SK-N-DZ (cell line): ENCODE measurements at regions not wholly inside any gene's neighbourhood (a gene's known extent, or its start where the extent isn't known, plus 50 kb on each side); places are given as distances from the start of the nearest gene placed in this dataset.

Experiments
- DNase-seq: peaks from one replicate; pipeline ENCODE4 v3.0.0-alpha.2; 2015; ENCODE audit warnings: low spot score

GRCh38 chr5:167448376-167448775 is 843.1 kb upstream of the WWC1 start:
- DNase-seq, result no peak

GRCh38 chr5:167451076-167451475 is 840.4 kb upstream of the WWC1 start:
- peak; percentile 49 for DNase-seq

GRCh38 chr5:167452136-167452535 is 839.3 kb upstream of the WWC1 start:
- DNase-seq, result no peak

GRCh38 chr5:167453246-167454030 is 838.0 kb upstream of the WWC1 start:
- DNase-seq, result no peak

- no peak for DNase-seq
These were observed 833.0 kb upstream of the WWC1 start for GRCh38 chr5:167458412-167458811.

- no peak for DNase-seq
These were observed 830.9 kb upstream of the WWC1 start for GRCh38 chr5:167460449-167461020.

- no peak for DNase-seq
These were observed 827.5 kb upstream of the WWC1 start for GRCh38 chr5:167463939-167464338.

- DNase-seq, result no peak
These were observed 824.5 kb upstream of the WWC1 start for GRCh38 chr5:167466992-167467391.

GRCh38 chr5:167472566-167473108 is 818.8 kb upstream of the WWC1 start:
- DNase-seq, result no peak

- DNase-seq, result no peak
These were observed 813.3 kb upstream of the WWC1 start for GRCh38 chr5:167478188-167478587.

GRCh38 chr5:167479779-167480178 is 811.7 kb upstream of the WWC1 start:
- no peak for DNase-seq

GRCh38 chr5:167481345-167481744 is 810.1 kb upstream of the WWC1 start:
- DNase-seq, result no peak

- DNase-seq, result no peak
These were observed 808.9 kb upstream of the WWC1 start for GRCh38 chr5:167482555-167482954.

- DNase-seq, result no peak
These were observed 806.2 kb upstream of the WWC1 start for GRCh38 chr5:167485061-167485774.

GRCh38 chr5:167488371-167488770 is 803.1 kb upstream of the WWC1 start:
- DNase-seq, result no peak

GRCh38 chr5:167489202-167489601 is 802.2 kb upstream of the WWC1 start:
- DNase-seq, result no peak

- DNase-seq, result no peak
These were observed 787.3 kb upstream of the WWC1 start for GRCh38 chr5:167503926-167504720.

GRCh38 chr5:167507463-167508233 is 783.8 kb upstream of the WWC1 start:
- DNase-seq, result no peak

- no peak for DNase-seq
These were observed 782.4 kb upstream of the WWC1 start for GRCh38 chr5:167509076-167509475.

GRCh38 chr5:167511276-167511675 is 780.2 kb upstream of the WWC1 start:
- DNase-seq, result no peak

GRCh38 chr5:167512111-167512510 is 779.3 kb upstream of the WWC1 start:
- DNase-seq, result no peak
